ENCODE measurements at regions not wholly inside any gene's neighbourhood (a gene's known extent, or its start where the extent isn't known, plus 50 kb on each side); places are given as distances from the start of the nearest gene placed in this dataset.

DNA sequence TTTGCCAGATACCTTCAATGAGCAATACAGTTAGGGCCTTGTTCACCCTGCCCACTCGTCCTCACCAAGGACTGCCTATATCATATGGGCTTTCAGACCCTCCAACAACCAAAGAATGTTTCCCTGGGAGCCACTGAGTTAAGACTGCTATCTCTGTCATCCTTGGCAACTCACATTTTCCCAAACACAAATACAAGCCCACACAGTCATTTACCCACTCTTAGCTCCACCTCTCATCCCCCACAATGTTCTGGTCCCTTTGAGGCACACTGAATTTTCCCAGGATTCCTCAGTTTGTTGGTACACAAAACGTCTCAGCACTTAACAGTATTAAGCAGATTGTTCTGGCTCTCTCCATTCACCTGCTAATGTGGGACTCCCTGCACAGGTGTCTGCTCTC, 204.6 kb downstream of the TLE3 start:
- FAIRE-seq (no peak), ATAC-seq (no peak), DNase-seq (ENCODE audit: low read depth in 1 of 2, low spot score in 1 of 2) (no peak)
- Histone ChIP-seq H3K4me2 (no peak overlapping the region), H3K4me1 (no peaks in the 10 kb centered on the region), H3K27ac (no peak overlapping the region), H3K9me3 (peaks cover 7% of the 10 kb centered on the region; the same call in 2 of the 3 replicates), H3K4me3 (no peak overlapping the region)
- ChIA-PET CTCF (interaction anchor here (1.5 kb wide), 1 partner anchor 11 kb away, joined by 3 read pairs; no protein-coding TSS in a partner anchor), POLR2A (no interaction called here)
- TF ChIP-seq JUN (IDR thresholded peaks at IDR 0.05) (no peak), CBX8 (IDR thresholded peaks at IDR 0.05) (no peak), HOXA7 (CRISPR knock-in tag; IDR thresholded peaks at IDR 0.05) (no peak), CEBPB (IDR thresholded peaks at IDR 0.05) (no peak)
- TF ChIP-seq, protein P1, sequence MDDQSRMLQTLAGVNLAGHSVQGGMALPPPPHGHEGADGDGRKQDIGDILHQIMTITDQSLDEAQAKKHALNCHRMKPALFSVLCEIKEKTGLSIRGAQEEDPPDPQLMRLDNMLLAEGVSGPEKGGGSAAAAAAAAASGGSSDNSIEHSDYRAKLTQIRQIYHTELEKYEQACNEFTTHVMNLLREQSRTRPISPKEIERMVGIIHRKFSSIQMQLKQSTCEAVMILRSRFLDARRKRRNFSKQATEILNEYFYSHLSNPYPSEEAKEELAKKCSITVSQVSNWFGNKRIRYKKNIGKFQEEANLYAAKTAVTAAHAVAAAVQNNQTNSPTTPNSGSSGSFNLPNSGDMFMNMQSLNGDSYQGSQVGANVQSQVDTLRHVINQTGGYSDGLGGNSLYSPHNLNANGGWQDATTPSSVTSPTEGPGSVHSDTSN (IDR thresholded peaks at IDR 0.05): no peak
- 2% methylated on average over 2 of the region's 2 CpGs for WGBS (ENCODE audit: missing lambda C conversion rate)

DNA sequence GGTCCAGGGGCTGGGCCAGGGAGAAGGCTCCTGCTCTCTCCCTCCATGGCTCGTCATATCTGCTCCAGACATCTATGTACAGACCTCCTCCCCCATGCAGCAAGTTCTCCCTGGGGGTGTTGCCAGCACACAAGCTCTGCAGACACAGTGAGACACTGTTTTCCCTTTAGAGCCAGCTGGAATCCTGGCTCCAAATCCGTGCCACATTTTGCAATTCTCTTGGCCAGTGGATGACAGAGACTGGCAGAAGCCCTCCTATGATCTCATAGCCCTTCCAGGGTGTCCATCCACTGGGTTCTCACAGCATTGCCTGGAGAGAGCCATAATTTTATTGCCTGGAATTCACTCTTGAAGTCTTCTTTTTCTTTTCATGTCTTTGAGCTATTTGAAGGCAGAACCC, 203.9 kb downstream of the TLE3 start:
- TF ChIP-seq POLR2AphosphoS2 (conservative IDR thresholded peaks at IDR 0.05; ENCODE audit: low read length) (no peak), EP300 (IDR thresholded peaks at IDR 0.05) (no peak), HOXB13 (CRISPR knock-in tag; IDR thresholded peaks at IDR 0.05; ENCODE audit: low read depth) (no peak), NR3C1 (IDR thresholded peaks at IDR 0.05) (no peak), ZFP36 (IDR thresholded peaks at IDR 0.05; ENCODE audit: borderline replicate concordance, partially characterized antibody) (no peak), RNF2 (IDR thresholded peaks at IDR 0.05; ENCODE audit: borderline replicate concordance, low read depth) (no peak), CBX2 (IDR thresholded peaks at IDR 0.05; ENCODE audit: borderline replicate concordance, low read depth) (no peak), KDM1A (IDR thresholded peaks at IDR 0.05; ENCODE audit: low read depth) (no peak), RCOR1 (IDR thresholded peaks at IDR 0.05; ENCODE audit: low read depth, low read length) (no peak), PHF8 (IDR thresholded peaks at IDR 0.05; ENCODE audit: borderline replicate concordance, low read depth) (no peak), CEBPB (IDR thresholded peaks at IDR 0.05) (no peak), SMC3 (IDR thresholded peaks at IDR 0.05) (no peak), FOSL2 (IDR thresholded peaks at IDR 0.05) (no peak), FOSL2 (CRISPR knock-in tag; IDR thresholded peaks at IDR 0.05) (no peak), HEYL (CRISPR knock-in tag; IDR thresholded peaks at IDR 0.05) (no peak)
- TF ChIP-seq, protein P2, sequence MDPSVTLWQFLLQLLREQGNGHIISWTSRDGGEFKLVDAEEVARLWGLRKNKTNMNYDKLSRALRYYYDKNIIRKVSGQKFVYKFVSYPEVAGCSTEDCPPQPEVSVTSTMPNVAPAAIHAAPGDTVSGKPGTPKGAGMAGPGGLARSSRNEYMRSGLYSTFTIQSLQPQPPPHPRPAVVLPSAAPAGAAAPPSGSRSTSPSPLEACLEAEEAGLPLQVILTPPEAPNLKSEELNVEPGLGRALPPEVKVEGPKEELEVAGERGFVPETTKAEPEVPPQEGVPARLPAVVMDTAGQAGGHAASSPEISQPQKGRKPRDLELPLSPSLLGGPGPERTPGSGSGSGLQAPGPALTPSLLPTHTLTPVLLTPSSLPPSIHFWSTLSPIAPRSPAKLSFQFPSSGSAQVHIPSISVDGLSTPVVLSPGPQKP (IDR thresholded peaks at IDR 0.05; ENCODE audit: low read depth, low read length): no peak
- TF ChIP-seq, protein P3, sequence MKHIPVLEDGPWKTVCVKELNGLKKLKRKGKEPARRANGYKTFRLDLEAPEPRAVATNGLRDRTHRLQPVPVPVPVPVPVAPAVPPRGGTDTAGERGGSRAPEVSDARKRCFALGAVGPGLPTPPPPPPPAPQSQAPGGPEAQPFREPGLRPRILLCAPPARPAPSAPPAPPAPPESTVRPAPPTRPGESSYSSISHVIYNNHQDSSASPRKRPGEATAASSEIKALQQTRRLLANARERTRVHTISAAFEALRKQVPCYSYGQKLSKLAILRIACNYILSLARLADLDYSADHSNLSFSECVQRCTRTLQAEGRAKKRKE (CRISPR knock-in tag; IDR thresholded peaks at IDR 0.05; ENCODE audit: low read depth): no peak
- TF ChIP-seq, protein P4, sequence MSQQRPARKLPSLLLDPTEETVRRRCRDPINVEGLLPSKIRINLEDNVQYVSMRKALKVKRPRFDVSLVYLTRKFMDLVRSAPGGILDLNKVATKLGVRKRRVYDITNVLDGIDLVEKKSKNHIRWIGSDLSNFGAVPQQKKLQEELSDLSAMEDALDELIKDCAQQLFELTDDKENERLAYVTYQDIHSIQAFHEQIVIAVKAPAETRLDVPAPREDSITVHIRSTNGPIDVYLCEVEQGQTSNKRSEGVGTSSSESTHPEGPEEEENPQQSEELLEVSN (IDR thresholded peaks at IDR 0.05; ENCODE audit: borderline replicate concordance, low read depth): no peak
- TF ChIP-seq, protein P5, sequence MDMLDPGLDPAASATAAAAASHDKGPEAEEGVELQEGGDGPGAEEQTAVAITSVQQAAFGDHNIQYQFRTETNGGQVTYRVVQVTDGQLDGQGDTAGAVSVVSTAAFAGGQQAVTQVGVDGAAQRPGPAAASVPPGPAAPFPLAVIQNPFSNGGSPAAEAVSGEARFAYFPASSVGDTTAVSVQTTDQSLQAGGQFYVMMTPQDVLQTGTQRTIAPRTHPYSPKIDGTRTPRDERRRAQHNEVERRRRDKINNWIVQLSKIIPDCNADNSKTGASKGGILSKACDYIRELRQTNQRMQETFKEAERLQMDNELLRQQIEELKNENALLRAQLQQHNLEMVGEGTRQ (IDR thresholded peaks at IDR 0.05): no peak
- TF ChIP-seq, protein P6, sequence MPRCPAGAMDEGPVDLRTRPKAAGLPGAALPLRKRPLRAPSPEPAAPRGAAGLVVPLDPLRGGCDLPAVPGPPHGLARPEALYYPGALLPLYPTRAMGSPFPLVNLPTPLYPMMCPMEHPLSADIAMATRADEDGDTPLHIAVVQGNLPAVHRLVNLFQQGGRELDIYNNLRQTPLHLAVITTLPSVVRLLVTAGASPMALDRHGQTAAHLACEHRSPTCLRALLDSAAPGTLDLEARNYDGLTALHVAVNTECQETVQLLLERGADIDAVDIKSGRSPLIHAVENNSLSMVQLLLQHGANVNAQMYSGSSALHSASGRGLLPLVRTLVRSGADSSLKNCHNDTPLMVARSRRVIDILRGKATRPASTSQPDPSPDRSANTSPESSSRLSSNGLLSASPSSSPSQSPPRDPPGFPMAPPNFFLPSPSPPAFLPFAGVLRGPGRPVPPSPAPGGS (IDR thresholded peaks at IDR 0.05): no peak
- ChIA-PET CTCF (interaction anchor here (0.8 to 1.6 kb wide), 5 partner anchors 10 to 24 kb away, joined by 3 to 7 read pairs (median 3); no protein-coding TSS in a partner anchor), POLR2A (no interaction called here)
- H3K4me1 ChIP-seq: no peaks in the 10 kb centered on the region
- no peak for FAIRE-seq
- no peak overlapping the region for H3K27ac ChIP-seq
- peak in 1 of 2 experiments; percentile 35; a peak in 1 of 6 replicates for ATAC-seq
- H3K4me3 ChIP-seq: no peak overlapping the region
- 0% methylated on average over 2 of the region's 2 CpGs for WGBS (ENCODE audit: missing lambda C conversion rate)
- H3K9me3 ChIP-seq: peaks cover 4% of the 10 kb centered on the region; the same call in 2 of the 3 replicates
- no peak for DNase-seq (ENCODE audit: low read depth in 1 of 2, low spot score in 1 of 2)
- no peak overlapping the region for H3K4me2 ChIP-seq
